ENCODE measurements at regions not wholly inside any gene's neighbourhood (a gene's known extent, or its start where the extent isn't known, plus 50 kb on each side); places are given as distances from the start of the nearest gene placed in this dataset.

DNA sequence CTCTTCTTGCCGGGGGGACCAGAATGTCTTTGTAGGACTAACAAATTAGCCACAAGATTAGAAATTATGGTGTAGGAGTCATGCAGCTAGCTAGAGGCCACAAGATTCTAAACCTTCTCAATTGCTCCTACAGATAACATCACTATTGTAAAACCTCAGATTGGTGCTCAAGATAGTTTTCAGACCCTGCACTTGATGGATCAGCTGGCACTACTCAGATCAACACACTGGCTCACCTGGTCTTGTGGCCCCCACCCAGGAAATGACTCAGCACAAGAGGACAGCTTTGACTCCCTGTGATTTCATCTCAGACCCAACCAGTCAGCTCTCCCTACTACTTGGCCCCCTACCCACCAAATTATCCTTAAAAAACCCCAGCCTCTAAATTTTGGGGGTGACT, 124.1 kb upstream of the RASGRP1 start:
- H3K27ac ChIP-seq (ENCODE audit: low read depth in 2 of 2, low read length in 1 of 2): no peak overlapping the region
- H4K20me1 ChIP-seq (ENCODE audit: insufficient read depth): no peaks in the 10 kb centered on the region
- H3K9me3 ChIP-seq: no peaks in the 10 kb centered on the region
- H3K27me3 ChIP-seq (ENCODE audit: insufficient read depth): no peaks in the 10 kb centered on the region
- no peaks in the 10 kb centered on the region for H3K79me2 ChIP-seq (ENCODE audit: insufficient read depth)
- no peak overlapping the region for H2AFZ ChIP-seq (ENCODE audit: low read depth)
- H3K4me1 ChIP-seq (ENCODE audit: control insufficient read depth in 1 of 2, insufficient read depth in 2 of 2, low read depth in 1 of 2, low read length in 1 of 2): peaks cover 0 to 12% of the 10 kb centered on the region in 2 experiments; a peak in 2 of 4 replicates
- H3F3A ChIP-seq (replicated peaks; ENCODE audit: insufficient read depth): no peaks in the 10 kb centered on the region
- H3K4me3 ChIP-seq (ENCODE audit: low read depth in 2 of 2, low read length in 1 of 2): no peak overlapping the region
- TF ChIP-seq, protein P1, sequence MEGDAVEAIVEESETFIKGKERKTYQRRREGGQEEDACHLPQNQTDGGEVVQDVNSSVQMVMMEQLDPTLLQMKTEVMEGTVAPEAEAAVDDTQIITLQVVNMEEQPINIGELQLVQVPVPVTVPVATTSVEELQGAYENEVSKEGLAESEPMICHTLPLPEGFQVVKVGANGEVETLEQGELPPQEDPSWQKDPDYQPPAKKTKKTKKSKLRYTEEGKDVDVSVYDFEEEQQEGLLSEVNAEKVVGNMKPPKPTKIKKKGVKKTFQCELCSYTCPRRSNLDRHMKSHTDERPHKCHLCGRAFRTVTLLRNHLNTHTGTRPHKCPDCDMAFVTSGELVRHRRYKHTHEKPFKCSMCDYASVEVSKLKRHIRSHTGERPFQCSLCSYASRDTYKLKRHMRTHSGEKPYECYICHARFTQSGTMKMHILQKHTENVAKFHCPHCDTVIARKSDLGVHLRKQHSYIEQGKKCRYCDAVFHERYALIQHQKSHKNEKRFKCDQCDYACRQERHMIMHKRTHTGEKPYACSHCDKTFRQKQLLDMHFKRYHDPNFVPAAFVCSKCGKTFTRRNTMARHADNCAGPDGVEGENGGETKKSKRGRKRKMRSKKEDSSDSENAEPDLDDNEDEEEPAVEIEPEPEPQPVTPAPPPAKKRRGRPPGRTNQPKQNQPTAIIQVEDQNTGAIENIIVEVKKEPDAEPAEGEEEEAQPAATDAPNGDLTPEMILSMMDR (IDR thresholded peaks at IDR 0.05): no peak
- TF ChIP-seq FOSL2 (IDR thresholded peaks at IDR 0.05; ENCODE audit: borderline replicate concordance, low read depth): no peak
- TF ChIP-seq GABPA (IDR thresholded peaks at IDR 0.05; ENCODE audit: low read depth): no peak
- TF ChIP-seq, protein P2, sequence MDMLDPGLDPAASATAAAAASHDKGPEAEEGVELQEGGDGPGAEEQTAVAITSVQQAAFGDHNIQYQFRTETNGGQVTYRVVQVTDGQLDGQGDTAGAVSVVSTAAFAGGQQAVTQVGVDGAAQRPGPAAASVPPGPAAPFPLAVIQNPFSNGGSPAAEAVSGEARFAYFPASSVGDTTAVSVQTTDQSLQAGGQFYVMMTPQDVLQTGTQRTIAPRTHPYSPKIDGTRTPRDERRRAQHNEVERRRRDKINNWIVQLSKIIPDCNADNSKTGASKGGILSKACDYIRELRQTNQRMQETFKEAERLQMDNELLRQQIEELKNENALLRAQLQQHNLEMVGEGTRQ (IDR thresholded peaks at IDR 0.05; ENCODE audit: borderline replicate concordance, low read depth, low read length): no peak
- TF ChIP-seq, protein P3, sequence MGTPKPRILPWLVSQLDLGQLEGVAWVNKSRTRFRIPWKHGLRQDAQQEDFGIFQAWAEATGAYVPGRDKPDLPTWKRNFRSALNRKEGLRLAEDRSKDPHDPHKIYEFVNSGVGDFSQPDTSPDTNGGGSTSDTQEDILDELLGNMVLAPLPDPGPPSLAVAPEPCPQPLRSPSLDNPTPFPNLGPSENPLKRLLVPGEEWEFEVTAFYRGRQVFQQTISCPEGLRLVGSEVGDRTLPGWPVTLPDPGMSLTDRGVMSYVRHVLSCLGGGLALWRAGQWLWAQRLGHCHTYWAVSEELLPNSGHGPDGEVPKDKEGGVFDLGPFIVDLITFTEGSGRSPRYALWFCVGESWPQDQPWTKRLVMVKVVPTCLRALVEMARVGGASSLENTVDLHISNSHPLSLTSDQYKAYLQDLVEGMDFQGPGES (IDR thresholded peaks at IDR 0.05; ENCODE audit: low read depth, low read length): no peak
- TF ChIP-seq MEF2A (IDR thresholded peaks at IDR 0.05; ENCODE audit: borderline replicate concordance, low read depth): no peak
- TF ChIP-seq NFIC (IDR thresholded peaks at IDR 0.05; ENCODE audit: borderline replicate concordance): no peak
- TF ChIP-seq YY1 (IDR thresholded peaks at IDR 0.05; ENCODE audit: low read depth): no peak
- TF ChIP-seq RFX5 (IDR thresholded peaks at IDR 0.05; ENCODE audit: low read length): no peak
- TF ChIP-seq GATA2 (CRISPR knock-in tag; IDR thresholded peaks at IDR 0.05): no peak
- ChIA-PET POLR2A (no interaction called here), CTCF (interaction anchor here (0.6 to 7.9 kb wide), 8 partner anchors 10 to 1068 kb away, joined by 3 to 101 read pairs (median 9); partner anchors contain the start of gene RASGRP1)
- no peaks in the 10 kb centered on the region for H3K36me3 ChIP-seq (replicated peaks in 1 of 2; ENCODE audit: control insufficient read depth in 1 of 2, insufficient read depth in 2 of 2, low read length in 1 of 2)
- no peak for DNase-seq
- no peak overlapping the region for H3K9ac ChIP-seq
- no peak overlapping the region for H3K4me2 ChIP-seq
- 81% methylated on average over 1 of the region's 1 CpG for WGBS (ENCODE audit: low lambda C conversion rate)
- H3K9me2 ChIP-seq: no peaks in the 10 kb centered on the region

DNA sequence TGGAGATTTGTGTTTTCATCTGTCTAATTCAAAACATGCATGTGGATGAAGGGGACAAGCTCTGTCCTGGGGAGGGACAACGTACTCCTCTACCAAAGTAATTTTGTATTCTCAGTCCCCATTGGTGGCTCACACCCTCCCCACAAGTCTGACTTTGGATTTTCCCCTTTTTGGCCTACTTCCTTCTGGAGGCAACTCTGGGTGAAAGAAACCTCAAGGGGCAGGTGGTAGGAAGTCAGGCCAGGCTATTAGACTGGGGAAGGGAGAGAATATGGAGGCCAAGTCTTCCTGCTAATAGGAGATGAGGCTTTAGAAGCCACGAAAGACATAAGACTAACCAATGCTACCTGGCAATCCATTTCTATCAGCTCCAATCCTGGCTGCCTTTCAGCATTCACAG, 124.9 kb upstream of the RASGRP1 start:
- ChIA-PET POLR2A (no interaction called here), CTCF (interaction anchor here (0.5 to 7.9 kb wide), 26 partner anchors 9 to 1068 kb away, joined by 3 to 101 read pairs (median 6); partner anchors contain the start of gene RASGRP1)
- Histone ChIP-seq H3K4me1 (ENCODE audit: control insufficient read depth in 1 of 2, insufficient read depth in 2 of 2, low read depth in 1 of 2, low read length in 1 of 2) (peaks cover 0 to 12% of the 10 kb centered on the region in 2 experiments; a peak in 2 of 4 replicates), H3K9me3 (no peaks in the 10 kb centered on the region), H3K36me3 (replicated peaks in 1 of 2; ENCODE audit: control insufficient read depth in 1 of 2, insufficient read depth in 2 of 2, low read length in 1 of 2) (no peaks in the 10 kb centered on the region), H3K9ac (no peak overlapping the region), H2AFZ (ENCODE audit: low read depth) (no peak overlapping the region), H3K27ac (ENCODE audit: low read depth in 2 of 2, low read length in 1 of 2) (no peak overlapping the region), H4K20me1 (ENCODE audit: insufficient read depth) (no peaks in the 10 kb centered on the region), H3K79me2 (ENCODE audit: insufficient read depth) (no peaks in the 10 kb centered on the region), H3K4me2 (no peak overlapping the region), H3F3A (replicated peaks; ENCODE audit: insufficient read depth) (no peaks in the 10 kb centered on the region), H3K9me2 (no peaks in the 10 kb centered on the region), H3K4me3 (ENCODE audit: low read depth in 2 of 2, low read length in 1 of 2) (no peak overlapping the region), H3K27me3 (ENCODE audit: insufficient read depth) (no peaks in the 10 kb centered on the region)
- no peak for DNase-seq
- WGBS (ENCODE audit: low lambda C conversion rate): 80% methylated on average over 2 of the region's 2 CpGs
- TF ChIP-seq, protein P4, sequence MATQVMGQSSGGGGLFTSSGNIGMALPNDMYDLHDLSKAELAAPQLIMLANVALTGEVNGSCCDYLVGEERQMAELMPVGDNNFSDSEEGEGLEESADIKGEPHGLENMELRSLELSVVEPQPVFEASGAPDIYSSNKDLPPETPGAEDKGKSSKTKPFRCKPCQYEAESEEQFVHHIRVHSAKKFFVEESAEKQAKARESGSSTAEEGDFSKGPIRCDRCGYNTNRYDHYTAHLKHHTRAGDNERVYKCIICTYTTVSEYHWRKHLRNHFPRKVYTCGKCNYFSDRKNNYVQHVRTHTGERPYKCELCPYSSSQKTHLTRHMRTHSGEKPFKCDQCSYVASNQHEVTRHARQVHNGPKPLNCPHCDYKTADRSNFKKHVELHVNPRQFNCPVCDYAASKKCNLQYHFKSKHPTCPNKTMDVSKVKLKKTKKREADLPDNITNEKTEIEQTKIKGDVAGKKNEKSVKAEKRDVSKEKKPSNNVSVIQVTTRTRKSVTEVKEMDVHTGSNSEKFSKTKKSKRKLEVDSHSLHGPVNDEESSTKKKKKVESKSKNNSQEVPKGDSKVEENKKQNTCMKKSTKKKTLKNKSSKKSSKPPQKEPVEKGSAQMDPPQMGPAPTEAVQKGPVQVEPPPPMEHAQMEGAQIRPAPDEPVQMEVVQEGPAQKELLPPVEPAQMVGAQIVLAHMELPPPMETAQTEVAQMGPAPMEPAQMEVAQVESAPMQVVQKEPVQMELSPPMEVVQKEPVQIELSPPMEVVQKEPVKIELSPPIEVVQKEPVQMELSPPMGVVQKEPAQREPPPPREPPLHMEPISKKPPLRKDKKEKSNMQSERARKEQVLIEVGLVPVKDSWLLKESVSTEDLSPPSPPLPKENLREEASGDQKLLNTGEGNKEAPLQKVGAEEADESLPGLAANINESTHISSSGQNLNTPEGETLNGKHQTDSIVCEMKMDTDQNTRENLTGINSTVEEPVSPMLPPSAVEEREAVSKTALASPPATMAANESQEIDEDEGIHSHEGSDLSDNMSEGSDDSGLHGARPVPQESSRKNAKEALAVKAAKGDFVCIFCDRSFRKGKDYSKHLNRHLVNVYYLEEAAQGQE (IDR thresholded peaks at IDR 0.05; ENCODE audit: low read depth, low read length): no peak

Measured in SK-N-SH (cell line).